ENCODE measurements at regions not wholly inside any gene's neighbourhood (a gene's known extent, or its start where the extent isn't known, plus 50 kb on each side); places are given as distances from the start of the nearest gene placed in this dataset.

DNA sequence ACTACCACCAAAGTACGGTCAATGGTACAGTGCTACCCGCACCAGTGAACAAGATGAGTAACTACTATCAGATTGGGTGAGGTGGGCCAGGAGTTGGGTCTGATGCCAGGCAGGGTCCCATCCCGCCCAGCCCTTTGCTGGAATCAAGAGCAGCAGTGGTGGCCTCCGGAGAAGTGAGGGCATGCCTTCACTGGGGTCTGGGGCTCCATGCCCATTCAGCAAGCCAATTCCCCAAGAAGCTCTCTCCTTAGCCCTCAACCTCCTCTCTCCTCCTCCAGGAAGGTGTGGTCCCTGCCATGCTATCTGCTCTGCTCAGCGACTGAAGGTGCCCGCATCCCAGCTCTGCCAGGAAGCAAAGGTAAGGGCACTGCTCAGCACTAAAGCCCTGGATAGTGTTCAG is 62.7 kb upstream of the CPLX2 start:
- intact Hi-C loops (cut with DNase I), result no loop called here
- DNase-seq (no peak), ATAC-seq (no peak)
- no peaks in the 10 kb centered on the region for H3K36me3 ChIP-seq (ENCODE audit: insufficient read depth in 1 of 2, low read depth in 1 of 2)
- no peaks in the 10 kb centered on the region for H3K4me1 ChIP-seq
- no peak overlapping the region for H3K27ac ChIP-seq
- TF ChIP-seq, protein P1, sequence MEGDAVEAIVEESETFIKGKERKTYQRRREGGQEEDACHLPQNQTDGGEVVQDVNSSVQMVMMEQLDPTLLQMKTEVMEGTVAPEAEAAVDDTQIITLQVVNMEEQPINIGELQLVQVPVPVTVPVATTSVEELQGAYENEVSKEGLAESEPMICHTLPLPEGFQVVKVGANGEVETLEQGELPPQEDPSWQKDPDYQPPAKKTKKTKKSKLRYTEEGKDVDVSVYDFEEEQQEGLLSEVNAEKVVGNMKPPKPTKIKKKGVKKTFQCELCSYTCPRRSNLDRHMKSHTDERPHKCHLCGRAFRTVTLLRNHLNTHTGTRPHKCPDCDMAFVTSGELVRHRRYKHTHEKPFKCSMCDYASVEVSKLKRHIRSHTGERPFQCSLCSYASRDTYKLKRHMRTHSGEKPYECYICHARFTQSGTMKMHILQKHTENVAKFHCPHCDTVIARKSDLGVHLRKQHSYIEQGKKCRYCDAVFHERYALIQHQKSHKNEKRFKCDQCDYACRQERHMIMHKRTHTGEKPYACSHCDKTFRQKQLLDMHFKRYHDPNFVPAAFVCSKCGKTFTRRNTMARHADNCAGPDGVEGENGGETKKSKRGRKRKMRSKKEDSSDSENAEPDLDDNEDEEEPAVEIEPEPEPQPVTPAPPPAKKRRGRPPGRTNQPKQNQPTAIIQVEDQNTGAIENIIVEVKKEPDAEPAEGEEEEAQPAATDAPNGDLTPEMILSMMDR (IDR thresholded peaks at IDR 0.05), result no peak
- 86 to 92% (median 90%) methylated on average over 5 to 6 of the region's 6 CpGs for WGBS, 3 donors
- H3K4me3 ChIP-seq, result no peak overlapping the region
- H3K9me3 ChIP-seq, result no peaks in the 10 kb centered on the region
- H3K27me3 ChIP-seq (ENCODE audit: insufficient read depth in 3 of 3, low read length in 2 of 3), result peaks cover 0 to 20% (median 11%) of the 10 kb centered on the region in 3 donors

DNA sequence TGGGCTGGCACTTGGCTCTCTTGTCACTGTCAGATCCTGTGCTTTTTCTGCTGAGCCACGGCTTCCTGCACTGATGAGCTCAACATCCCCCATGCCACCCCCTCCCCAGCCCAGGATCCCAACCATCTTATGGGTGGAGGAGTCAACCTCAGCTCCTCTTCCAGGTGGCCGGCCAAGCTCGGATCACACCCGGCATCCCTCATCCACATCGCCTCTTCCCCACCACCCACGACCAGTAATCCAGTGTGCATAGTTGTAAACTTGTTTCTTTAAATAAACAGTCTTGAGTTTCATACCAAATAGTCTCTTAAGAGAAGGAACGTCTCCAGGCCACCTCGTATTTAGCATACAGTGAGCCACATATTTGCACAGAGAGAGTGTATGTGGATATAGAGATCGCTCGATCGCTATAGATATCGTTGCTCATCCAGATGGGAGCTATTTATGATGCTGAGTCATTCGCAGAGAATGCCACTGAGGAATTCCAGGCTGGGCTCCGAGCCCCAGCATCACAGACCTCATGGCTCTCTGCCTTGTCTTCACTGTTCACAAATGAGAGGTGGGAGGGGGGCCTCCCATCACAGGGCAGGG is 61.8 kb upstream of the CPLX2 start:
- H3K4me1 ChIP-seq, result no peaks in the 10 kb centered on the region
- no peaks in the 10 kb centered on the region for H3K9me3 ChIP-seq
- ATAC-seq (no peak), DNase-seq (no peak)
- TF ChIP-seq, protein P1 (IDR thresholded peaks at IDR 0.05), result no peak
- no peaks in the 10 kb centered on the region for H3K36me3 ChIP-seq (ENCODE audit: insufficient read depth in 1 of 2, low read depth in 1 of 2)
- intact Hi-C loops (cut with DNase I), result no loop called here
- WGBS, 3 donors, result 34 to 44% (median 42%) methylated on average over 14 of the region's 14 CpGs
- no peak overlapping the region for H3K4me3 ChIP-seq
- H3K27me3 ChIP-seq (ENCODE audit: insufficient read depth in 3 of 3, low read length in 2 of 3), result peaks cover 0 to 27% (median 10%) of the 10 kb centered on the region in 3 donors
- no peak overlapping the region for H3K27ac ChIP-seq

DNA sequence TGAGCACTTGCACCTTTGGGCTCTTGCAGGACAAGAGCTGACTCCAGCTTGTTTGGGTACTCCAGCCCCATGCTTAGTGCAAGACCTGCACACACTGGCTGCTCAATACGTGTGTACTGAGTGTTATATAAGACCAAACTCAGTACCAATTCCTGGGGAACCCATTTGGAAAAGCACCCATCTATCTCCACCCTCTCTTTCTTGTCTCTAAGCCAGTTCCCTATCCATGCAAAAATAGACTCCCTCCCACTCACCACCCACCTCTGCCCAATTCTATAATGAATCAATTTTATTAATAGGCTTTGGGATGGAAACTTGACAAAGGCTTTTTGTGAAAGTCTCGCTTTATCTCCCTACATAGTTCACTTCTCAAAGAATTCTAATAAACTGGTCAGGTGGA is 60.9 kb upstream of the CPLX2 start:
- WGBS, 3 donors, result 63 to 68% (median 66%) methylated on average over 2 of the region's 2 CpGs
- intact Hi-C loops (cut with DNase I), result no loop called here
- TF ChIP-seq, protein P1 (IDR thresholded peaks at IDR 0.05), result no peak
- H3K36me3 ChIP-seq (ENCODE audit: insufficient read depth in 1 of 2, low read depth in 1 of 2), result no peaks in the 10 kb centered on the region
- ATAC-seq, result no peak
- H3K27ac ChIP-seq, result no peak overlapping the region
- no peak for DNase-seq
- H3K4me1 ChIP-seq, result no peaks in the 10 kb centered on the region
- peaks cover 0 to 27% (median 13%) of the 10 kb centered on the region in 3 donors for H3K27me3 ChIP-seq (ENCODE audit: insufficient read depth in 3 of 3, low read length in 2 of 3)
- no peak overlapping the region for H3K4me3 ChIP-seq
- H3K9me3 ChIP-seq, result no peaks in the 10 kb centered on the region

DNA sequence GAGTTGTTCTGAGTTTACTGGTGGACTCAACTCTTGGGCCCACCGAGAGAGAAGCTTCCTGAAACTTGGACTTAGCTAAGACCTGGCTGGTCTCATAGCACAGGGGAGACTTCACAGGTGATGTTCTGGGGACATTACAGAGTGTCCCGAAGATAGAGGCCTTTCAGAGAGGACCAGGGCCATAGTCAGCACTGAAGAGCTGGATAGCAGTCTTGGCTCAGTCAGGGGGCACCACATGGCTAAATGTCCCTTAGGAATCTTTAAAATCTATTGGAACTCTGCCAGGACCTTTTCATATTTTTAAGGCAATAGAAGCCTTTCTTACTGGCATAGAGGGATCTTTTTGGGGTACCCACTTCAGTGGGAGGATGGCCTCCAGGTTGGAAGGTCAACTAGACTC is 59.8 kb upstream of the CPLX2 start:
- 81 to 86% (median 83%) methylated on average over 2 of the region's 2 CpGs for WGBS, 3 donors
- Histone ChIP-seq H3K9me3 (no peaks in the 10 kb centered on the region), H3K4me3 (no peak overlapping the region), H3K4me1 (no peaks in the 10 kb centered on the region), H3K27ac (no peak overlapping the region), H3K27me3 (ENCODE audit: insufficient read depth in 3 of 3, low read length in 2 of 3) (peaks cover 0 to 22% (median 10%) of the 10 kb centered on the region in 3 donors), H3K36me3 (ENCODE audit: insufficient read depth in 1 of 2, low read depth in 1 of 2) (no peaks in the 10 kb centered on the region)
- ATAC-seq (no peak), DNase-seq (no peak)
- intact Hi-C loops (cut with DNase I), result no loop called here
- TF ChIP-seq, protein P1 (IDR thresholded peaks at IDR 0.05), result no peak

All from psoas muscle (tissue), 7 donors.